ENCODE measurements at regions not wholly inside any gene's neighbourhood (a gene's known extent, or its start where the extent isn't known, plus 50 kb on each side); places are given as distances from the start of the nearest gene placed in this dataset.

- H3K4me3 Mint-ChIP-seq, result no peak overlapping the region
- no peak overlapping the region for H2BK5ac ChIP-seq (ENCODE audit: insufficient read length, low read length)
- no peak for TF ChIP-seq CTCF (conservative IDR thresholded peaks at IDR 0.05)
Observed at GRCh38 chr16:80356365-80356764, 184.4 kb upstream of the DYNLRB2 start.

More at GRCh38 chr16:80356365-80356764, 184.4 kb upstream of the DYNLRB2 start:
- Histone ChIP-seq H4K20me1 (ENCODE audit: control insufficient read depth, insufficient read depth, insufficient read length) (no peaks in the 10 kb centered on the region), H3K4me2 (ENCODE audit: insufficient read depth, insufficient read length, low read length) (no peak overlapping the region), H3K27ac (ENCODE audit: insufficient read length, low read depth, low read length) (no peak overlapping the region), H3K18ac (ENCODE audit: insufficient read length, low read depth, low read length) (no peak overlapping the region), H3K4ac (ENCODE audit: low read depth, low read length) (no peak overlapping the region), H3K79me2 (ENCODE audit: insufficient read depth, low read length) (no peaks in the 10 kb centered on the region), H2BK15ac (ENCODE audit: low read depth, low read length) (no peak overlapping the region), H3K27me3 (ENCODE audit: insufficient read depth, low read length) (no peaks in the 10 kb centered on the region), H3K14ac (ENCODE audit: insufficient read depth, low read length) (no peak overlapping the region), H3K23me2 (ENCODE audit: insufficient read length, low read depth, low read length, poor library complexity, severe bottlenecking) (no peaks in the 10 kb centered on the region), H4K8ac (replicated peaks; ENCODE audit: insufficient read length, low read depth, low read length) (no peak overlapping the region), H3K4me1 (ENCODE audit: insufficient read depth, low read length) (no peaks in the 10 kb centered on the region), H2BK12ac (ENCODE audit: insufficient read length, low read depth, low read length) (no peak overlapping the region), H2AK5ac (ENCODE audit: insufficient read length, low read length) (no peak overlapping the region), H3K56ac (ENCODE audit: insufficient read length, low read depth, low read length) (no peak overlapping the region), H3K9ac (ENCODE audit: extremely low read depth, insufficient read length, low read length) (no peak overlapping the region), H4K5ac (ENCODE audit: insufficient read length, low read depth, low read length) (no peak overlapping the region), H2BK20ac (ENCODE audit: low read depth, low read length, poor library complexity, severe bottlenecking) (no peak overlapping the region), H3K9me3 (ENCODE audit: control insufficient read depth, low read depth, low read length) (no peaks in the 10 kb centered on the region), H2BK120ac (ENCODE audit: low read depth, low read length, poor library complexity, severe bottlenecking) (no peak overlapping the region), H2AFZ (ENCODE audit: low read length) (no peak overlapping the region), H3K23ac (ENCODE audit: insufficient read length, low read depth, low read length) (no peak overlapping the region), H4K91ac (ENCODE audit: insufficient read length, low read depth, low read length) (no peak overlapping the region), H3T11ph (ENCODE audit: low read length) (no peak overlapping the region), H3K79me1 (ENCODE audit: insufficient read depth, low read depth, low read length, poor library complexity, severe bottlenecking) (no peaks in the 10 kb centered on the region)
- Mint-ChIP-seq H3K9me3 (no peaks in the 10 kb centered on the region), H3K27me3 (ENCODE audit: low read depth) (no peaks in the 10 kb centered on the region; the same call in none of the 2 replicates), H3K36me3 (ENCODE audit: insufficient read depth in 1 of 3, low read depth in 3 of 3) (no peaks in the 10 kb centered on the region), H3K27ac (no peak overlapping the region), H3K4me1 (peaks cover 3% of the 10 kb centered on the region in 2 experiments)
- no peak for DNase-seq
- no CpG with 5 or more reads among the region's 9 CpGs for WGBS (ENCODE audit: extremely low coverage, insufficient read length, low lambda C conversion rate)

Measured in H9 (cell line).